Kidney epithelial cell (primary cell): ENCODE measurements at regions not wholly inside any gene's neighbourhood (a gene's known extent, or its start where the extent isn't known, plus 50 kb on each side); places are given as distances from the start of the nearest gene placed in this dataset.

Experiments used
- DNase-seq: peaks from one replicate; pipeline ENCODE4 v3.0.0-alpha.2; 2010; ENCODE audit warnings: low read depth
- H3K27me3 ChIP-seq: 2 replicates; pipeline ENCODE4 v1.6.0; 2011; ENCODE audit warnings: low read length; ENCODE audit not compliant: control insufficient read depth, insufficient read depth
- H3K36me3 ChIP-seq: 2 replicates; pipeline ENCODE4 v1.5.1; 2011; ENCODE audit warnings: low read length; ENCODE audit not compliant: control insufficient read depth, insufficient read depth
- H3K4me3 ChIP-seq: 2 replicates; pipeline ENCODE4 v1.5.1; 2011; ENCODE audit warnings: low read depth, mild to moderate bottlenecking, control low read depth, low read length
- CTCF ChIP-seq: IDR thresholded peaks from 2 replicates; pipeline ENCODE4 v1.5.1; 2011; ENCODE audit warnings: mild to moderate bottlenecking, moderate library complexity, low read length, control low read depth, inconsistent platforms; ENCODE audit not compliant: insufficient read depth, poor library complexity, severe bottlenecking

- DNase-seq, result no peak
- no peak for TF ChIP-seq CTCF
- Histone ChIP-seq H3K4me3 (no peak overlapping the region), H3K27me3 (no peaks in the 10 kb centered on the region), H3K36me3 (no peaks in the 10 kb centered on the region)
These were observed 108.5 kb downstream of the DDX1 start for GRCh38 chr2:15700131-15700530.

DNA sequence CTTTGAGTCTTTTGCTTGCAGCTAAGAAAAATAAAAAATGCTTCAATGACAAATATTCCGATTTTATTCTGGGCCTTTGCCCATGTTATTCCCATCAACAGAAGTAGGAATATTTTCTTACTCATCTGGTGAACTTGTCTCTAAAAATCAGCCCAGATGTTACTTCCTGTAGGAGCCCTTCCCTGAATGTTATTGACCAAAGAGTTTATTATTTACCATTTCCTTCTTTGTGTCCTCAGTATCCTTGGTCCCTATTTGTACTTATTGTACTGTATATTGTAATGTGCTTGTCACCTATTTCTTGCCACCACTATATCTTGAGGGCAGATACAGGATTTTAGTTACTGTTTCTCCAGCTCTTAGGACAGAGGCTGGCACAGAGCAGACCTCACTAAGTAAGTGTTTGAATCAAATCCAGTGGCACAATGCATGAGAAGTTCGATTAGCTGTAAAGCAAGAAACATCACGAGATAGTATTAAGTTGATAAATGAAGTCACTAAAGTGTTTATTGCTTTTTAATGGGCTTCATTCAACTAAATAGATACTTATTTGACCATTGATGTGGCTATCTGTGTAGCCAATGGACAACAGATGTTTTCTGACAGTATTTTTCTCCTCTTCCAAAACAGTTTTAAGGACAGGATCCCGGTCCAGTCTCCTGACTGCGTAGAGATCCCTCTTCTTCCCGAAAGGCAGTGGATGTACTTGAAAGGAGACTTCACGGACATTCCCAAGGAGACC, 109.1 kb downstream of the DDX1 start:
- Histone ChIP-seq H3K27me3 (no peaks in the 10 kb centered on the region), H3K36me3 (no peaks in the 10 kb centered on the region), H3K4me3 (no peak overlapping the region)
- DNase-seq, result no peak
- no peak for TF ChIP-seq CTCF

DNA sequence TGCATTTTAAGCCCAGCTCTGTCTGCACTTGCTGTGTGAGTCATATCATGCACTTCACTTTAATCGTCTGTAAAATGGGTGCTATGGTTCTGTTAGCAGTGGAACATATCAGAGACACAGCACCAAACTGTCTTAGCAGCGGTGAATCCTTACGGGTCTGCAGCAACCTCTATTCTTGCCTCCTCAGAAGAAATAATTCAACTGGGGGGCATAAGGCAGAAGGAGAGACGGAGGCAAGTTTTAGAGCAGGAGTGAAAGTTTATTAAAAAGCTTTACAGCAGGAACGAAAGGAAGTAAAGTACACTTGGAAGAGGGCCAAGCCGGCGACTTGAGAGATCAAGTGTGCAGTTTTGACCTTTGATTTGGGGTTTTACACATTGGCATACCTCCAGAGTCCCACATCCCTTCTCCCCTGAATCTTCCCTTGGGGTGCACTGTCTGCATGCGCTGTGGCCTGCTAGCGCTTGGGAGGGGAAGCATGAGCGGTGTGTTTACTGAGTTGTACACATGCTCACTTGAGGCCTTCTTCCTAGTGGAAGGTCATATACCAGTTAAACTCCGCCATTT, 109.8 kb downstream of the DDX1 start:
- Histone ChIP-seq H3K27me3 (no peaks in the 10 kb centered on the region), H3K4me3 (no peak overlapping the region), H3K36me3 (no peaks in the 10 kb centered on the region)
- DNase-seq, result no peak
- TF ChIP-seq CTCF, result no peak

DNA sequence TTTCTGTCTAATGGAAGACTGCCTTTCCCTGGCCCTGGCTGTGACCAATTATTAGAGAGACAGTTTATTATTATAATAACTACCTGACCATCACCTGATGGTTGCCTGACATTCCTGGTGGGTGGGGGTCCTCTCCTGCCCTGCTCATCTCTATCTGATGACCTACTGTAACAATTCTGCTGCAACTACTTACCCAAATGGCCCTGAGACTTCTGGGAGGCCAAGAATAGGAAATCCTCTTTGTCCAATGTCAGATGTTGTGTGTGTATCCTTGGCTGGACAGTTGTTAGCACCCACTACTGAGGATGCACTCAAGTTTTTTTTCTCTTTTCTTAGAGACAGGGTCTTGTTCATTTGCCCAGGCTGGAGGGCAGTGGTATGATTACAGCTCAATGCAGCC, 110.3 kb downstream of the DDX1 start:
- no peak overlapping the region for H3K4me3 ChIP-seq
- no peaks in the 10 kb centered on the region for H3K36me3 ChIP-seq
- no peak for TF ChIP-seq CTCF
- DNase-seq, result no peak
- H3K27me3 ChIP-seq, result no peaks in the 10 kb centered on the region

DNA sequence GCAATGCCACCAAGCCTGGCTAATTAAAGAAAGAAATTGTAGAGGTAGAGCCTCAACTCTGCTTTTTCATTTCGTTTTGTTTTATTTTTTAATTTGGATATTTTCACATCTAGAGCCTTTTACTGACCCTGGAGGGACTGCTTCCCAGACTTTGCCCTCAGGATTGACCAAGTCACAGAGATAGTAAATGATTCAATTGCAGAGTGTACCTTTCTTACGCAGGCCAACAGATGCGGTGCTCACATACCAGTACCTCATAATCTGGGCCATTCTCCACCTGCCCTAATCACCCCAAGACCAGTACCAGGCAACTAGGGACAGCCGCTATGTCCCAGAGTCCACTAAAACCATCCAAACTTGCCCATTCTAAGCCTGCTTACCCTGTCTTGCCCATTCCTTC, 110.8 kb downstream of the DDX1 start:
- no peaks in the 10 kb centered on the region for H3K27me3 ChIP-seq
- DNase-seq, result no peak
- no peak for TF ChIP-seq CTCF
- no peak overlapping the region for H3K4me3 ChIP-seq
- no peaks in the 10 kb centered on the region for H3K36me3 ChIP-seq
